ENCODE measurements at regions not wholly inside any gene's neighbourhood (a gene's known extent, or its start where the extent isn't known, plus 50 kb on each side); places are given as distances from the start of the nearest gene placed in this dataset.

GRCh38 chr4:177671845-177672244, 229.6 kb upstream of the AGA start:
- no peaks in the 10 kb centered on the region for H3K36me3 Mint-ChIP-seq (ENCODE audit: unreplicated experiment)
- no peaks in the 10 kb centered on the region for H3K4me1 Mint-ChIP-seq (ENCODE audit: unreplicated experiment)
- TF ChIP-seq CTCF (IDR thresholded peaks at IDR 0.05) = no peak
- no peak overlapping the region for H3K27ac Mint-ChIP-seq (ENCODE audit: unreplicated experiment)
- DNase-seq (ENCODE audit: extremely low spot score, unreplicated experiment) = no peak
- H3K9me3 Mint-ChIP-seq (ENCODE audit: unreplicated experiment) = no peaks in the 10 kb centered on the region
- H3K27me3 Mint-ChIP-seq (ENCODE audit: unreplicated experiment) = no peaks in the 10 kb centered on the region
- no peak overlapping the region for H3K4me3 Mint-ChIP-seq (ENCODE audit: unreplicated experiment)

DNA sequence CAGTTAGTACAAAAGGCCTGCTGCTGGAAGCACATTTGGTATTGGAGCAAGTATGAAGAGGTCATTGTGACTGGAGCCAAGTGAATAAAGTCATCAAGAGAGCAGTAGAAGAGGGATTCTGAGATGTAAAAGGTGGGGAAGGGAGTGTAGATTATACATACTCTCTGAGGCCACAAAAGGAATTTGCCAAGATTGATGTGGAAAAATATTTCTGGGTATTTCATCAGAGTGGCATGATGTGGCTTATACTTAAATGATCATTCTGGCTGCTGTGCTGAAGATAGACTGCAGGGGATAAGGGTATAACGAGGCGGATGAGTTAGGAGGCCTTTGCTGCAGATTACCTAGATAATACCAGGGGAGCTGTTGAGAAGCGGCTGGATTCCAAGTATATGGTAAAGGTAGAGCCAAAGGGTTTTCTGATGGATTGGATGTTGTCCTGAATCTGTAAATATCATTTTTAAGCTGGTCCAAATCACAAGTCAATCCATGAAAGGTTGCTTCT, 231.8 kb upstream of the AGA start:
- H3K4me1 Mint-ChIP-seq (ENCODE audit: unreplicated experiment) = no peaks in the 10 kb centered on the region
- H3K9me3 Mint-ChIP-seq (ENCODE audit: unreplicated experiment) = no peaks in the 10 kb centered on the region
- H3K27me3 Mint-ChIP-seq (ENCODE audit: unreplicated experiment) = no peaks in the 10 kb centered on the region
- H3K27ac Mint-ChIP-seq (ENCODE audit: unreplicated experiment) = no peak overlapping the region
- TF ChIP-seq CTCF (IDR thresholded peaks at IDR 0.05) = no peak
- no peak for DNase-seq (ENCODE audit: extremely low spot score, unreplicated experiment)
- H3K36me3 Mint-ChIP-seq (ENCODE audit: unreplicated experiment) = no peaks in the 10 kb centered on the region
- no peak overlapping the region for H3K4me3 Mint-ChIP-seq (ENCODE audit: unreplicated experiment)

DNA sequence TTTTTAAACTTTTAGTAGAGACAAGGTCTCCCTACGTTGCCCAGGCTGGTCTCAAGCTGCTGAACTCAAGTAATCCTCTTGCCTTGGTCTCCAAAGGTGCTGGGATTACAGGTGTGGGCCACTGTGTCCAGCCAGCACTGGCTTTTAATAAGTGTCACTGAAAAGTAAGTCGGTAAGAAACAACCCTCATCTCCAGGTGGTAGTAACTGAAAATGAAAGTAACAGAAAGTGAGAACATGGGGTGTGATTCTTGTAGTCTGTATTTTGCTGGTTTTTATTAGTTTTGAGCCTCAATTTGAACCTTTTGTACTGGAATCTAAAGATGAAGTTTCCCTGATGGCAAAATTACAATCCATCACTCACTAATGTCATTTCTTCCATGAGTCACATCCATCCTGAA, 238.1 kb upstream of the AGA start:
- H3K27me3 Mint-ChIP-seq (ENCODE audit: unreplicated experiment) = no peaks in the 10 kb centered on the region
- no peak overlapping the region for H3K27ac Mint-ChIP-seq (ENCODE audit: unreplicated experiment)
- H3K9me3 Mint-ChIP-seq (ENCODE audit: unreplicated experiment) = no peaks in the 10 kb centered on the region

DNA sequence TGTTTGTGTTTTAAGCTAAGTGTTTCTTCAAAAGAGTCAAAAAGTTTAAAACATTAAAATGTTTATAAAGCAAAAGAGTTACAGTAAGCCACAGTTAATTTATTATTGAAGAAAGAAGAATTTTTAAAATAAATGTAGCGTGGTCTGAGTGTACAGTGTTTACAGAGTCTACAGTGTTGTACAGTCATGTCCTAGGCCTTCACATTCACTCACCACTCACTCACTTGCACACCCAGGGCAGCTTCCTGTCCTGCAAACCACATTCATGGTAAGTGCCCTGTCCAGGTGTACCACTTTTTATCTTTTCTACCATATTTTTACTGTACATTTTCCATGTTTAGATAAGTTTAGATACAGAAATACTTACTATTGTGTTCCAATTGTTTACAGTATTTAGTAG, 239.7 kb upstream of the AGA start:
- TF ChIP-seq CTCF (IDR thresholded peaks at IDR 0.05) = no peak
- Mint-ChIP-seq H3K27me3 (ENCODE audit: unreplicated experiment) (no peaks in the 10 kb centered on the region), H3K9me3 (ENCODE audit: unreplicated experiment) (no peaks in the 10 kb centered on the region), H3K27ac (ENCODE audit: unreplicated experiment) (no peak overlapping the region), H3K4me1 (ENCODE audit: unreplicated experiment) (no peaks in the 10 kb centered on the region), H3K36me3 (ENCODE audit: unreplicated experiment) (no peaks in the 10 kb centered on the region), H3K4me3 (ENCODE audit: unreplicated experiment) (no peak overlapping the region)
- no peak for DNase-seq (ENCODE audit: extremely low spot score, unreplicated experiment)

More for the DNA sequence above, 238.1 kb upstream of the AGA start:
- no peak overlapping the region for H3K4me3 Mint-ChIP-seq (ENCODE audit: unreplicated experiment)
- H3K36me3 Mint-ChIP-seq (ENCODE audit: unreplicated experiment) = no peaks in the 10 kb centered on the region
- no peak for TF ChIP-seq CTCF (IDR thresholded peaks at IDR 0.05)
- no peak for DNase-seq (ENCODE audit: extremely low spot score, unreplicated experiment)
- H3K4me1 Mint-ChIP-seq (ENCODE audit: unreplicated experiment) = no peaks in the 10 kb centered on the region

GRCh38 chr4:177687117-177687516, 244.9 kb upstream of the AGA start:
- no peaks in the 10 kb centered on the region for H3K4me1 Mint-ChIP-seq (ENCODE audit: unreplicated experiment)
- H3K27me3 Mint-ChIP-seq (ENCODE audit: unreplicated experiment) = no peaks in the 10 kb centered on the region
- no peak for DNase-seq (ENCODE audit: extremely low spot score, unreplicated experiment)
- H3K4me3 Mint-ChIP-seq (ENCODE audit: unreplicated experiment) = no peak overlapping the region
- no peak for TF ChIP-seq CTCF (IDR thresholded peaks at IDR 0.05)
- no peaks in the 10 kb centered on the region for H3K9me3 Mint-ChIP-seq (ENCODE audit: unreplicated experiment)
- no peak overlapping the region for H3K27ac Mint-ChIP-seq (ENCODE audit: unreplicated experiment)
- H3K36me3 Mint-ChIP-seq (ENCODE audit: unreplicated experiment) = no peaks in the 10 kb centered on the region

All from osteocyte (in vitro differentiated cells).